22Rv1 (cell line): ENCODE measurements at regions not wholly inside any gene's neighbourhood (a gene's known extent, or its start where the extent isn't known, plus 50 kb on each side); places are given as distances from the start of the nearest gene placed in this dataset.

Experiments
- ZFX ChIP-seq: fragments of 450-650 bp; IDR thresholded peaks from 2 replicates; pipeline ENCODE4 v1.6.1; 2017; ENCODE audit warnings: antibody characterized with exemption, borderline replicate concordance
- TF ChIP-seq, protein P1 (sequence below): fragments of 450-650 bp; IDR thresholded peaks from 2 replicates; pipeline ENCODE4 v1.5.1; 2017; ENCODE audit warnings: mild to moderate bottlenecking

DNA sequence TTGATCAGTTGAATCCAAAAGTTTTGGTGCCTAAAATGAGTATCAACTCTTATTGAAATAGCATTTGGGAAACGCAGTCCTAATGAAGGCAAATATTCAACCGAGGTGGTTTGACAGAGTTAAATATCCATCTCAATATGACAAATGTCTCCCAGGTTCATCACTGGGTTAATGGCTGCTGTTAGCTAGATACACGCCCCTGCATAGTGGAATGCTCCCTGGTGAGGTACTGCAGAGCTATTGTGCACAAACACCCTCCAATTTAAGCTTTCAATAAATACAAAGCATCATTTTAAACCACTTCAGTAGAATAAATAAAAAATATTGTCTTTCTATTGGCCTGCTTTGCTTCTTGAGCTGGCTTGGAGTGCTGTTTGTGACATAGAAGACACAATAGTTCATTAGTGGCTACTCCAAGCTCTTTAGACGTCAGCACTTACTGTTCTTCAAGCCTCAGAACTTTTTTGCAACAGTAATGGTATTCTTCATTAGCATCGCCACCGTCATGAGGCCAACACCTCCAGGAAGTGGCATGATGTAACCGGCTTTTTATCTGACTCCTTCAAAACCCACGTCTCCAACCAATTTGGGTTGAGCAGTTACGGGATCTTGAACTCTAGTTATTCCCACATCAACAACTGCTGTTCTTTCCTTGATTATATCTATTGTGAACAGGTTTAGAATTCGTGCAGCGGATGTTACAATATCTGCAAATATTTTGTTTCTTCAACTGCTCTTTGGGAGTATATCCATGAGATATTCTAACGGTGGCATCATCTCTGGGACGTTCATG is 1159.6 kb upstream of the EPHA6 start:
- TF ChIP-seq, protein P1, sequence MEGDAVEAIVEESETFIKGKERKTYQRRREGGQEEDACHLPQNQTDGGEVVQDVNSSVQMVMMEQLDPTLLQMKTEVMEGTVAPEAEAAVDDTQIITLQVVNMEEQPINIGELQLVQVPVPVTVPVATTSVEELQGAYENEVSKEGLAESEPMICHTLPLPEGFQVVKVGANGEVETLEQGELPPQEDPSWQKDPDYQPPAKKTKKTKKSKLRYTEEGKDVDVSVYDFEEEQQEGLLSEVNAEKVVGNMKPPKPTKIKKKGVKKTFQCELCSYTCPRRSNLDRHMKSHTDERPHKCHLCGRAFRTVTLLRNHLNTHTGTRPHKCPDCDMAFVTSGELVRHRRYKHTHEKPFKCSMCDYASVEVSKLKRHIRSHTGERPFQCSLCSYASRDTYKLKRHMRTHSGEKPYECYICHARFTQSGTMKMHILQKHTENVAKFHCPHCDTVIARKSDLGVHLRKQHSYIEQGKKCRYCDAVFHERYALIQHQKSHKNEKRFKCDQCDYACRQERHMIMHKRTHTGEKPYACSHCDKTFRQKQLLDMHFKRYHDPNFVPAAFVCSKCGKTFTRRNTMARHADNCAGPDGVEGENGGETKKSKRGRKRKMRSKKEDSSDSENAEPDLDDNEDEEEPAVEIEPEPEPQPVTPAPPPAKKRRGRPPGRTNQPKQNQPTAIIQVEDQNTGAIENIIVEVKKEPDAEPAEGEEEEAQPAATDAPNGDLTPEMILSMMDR, result no peak
- no peak for TF ChIP-seq ZFX
